Chondrocyte (in vitro differentiated cells): ENCODE measurements at regions not wholly inside any gene's neighbourhood (a gene's known extent, or its start where the extent isn't known, plus 50 kb on each side); places are given as distances from the start of the nearest gene placed in this dataset.

Experiments used
- DNase-seq: peaks from one replicate; pipeline ENCODE4 v3.0.0; 2021; ENCODE audit warnings: mixed read lengths, low spot score
- H3K27ac Mint-ChIP-seq: one replicate; pipeline ENCODE4 v1.8.0; 2021; ENCODE audit warnings: mild to moderate bottlenecking, moderate library complexity, mixed read lengths; ENCODE audit not compliant: unreplicated experiment
- H3K27me3 Mint-ChIP-seq: 2 replicates; pipeline ENCODE4 v1.8.0; 2021; ENCODE audit warnings: low read depth, mixed read lengths
- H3K36me3 Mint-ChIP-seq: 2 replicates; pipeline ENCODE4 v1.8.0; 2021; ENCODE audit warnings: low read depth, mixed read lengths
- H3K4me1 Mint-ChIP-seq: 2 replicates; pipeline ENCODE4 v1.8.0; 2021; ENCODE audit warnings: low read depth, mild to moderate bottlenecking, mixed read lengths
- H3K4me3 Mint-ChIP-seq: one replicate; pipeline ENCODE4 v1.8.0; 2021; ENCODE audit warnings: mild to moderate bottlenecking, moderate library complexity, mixed read lengths; ENCODE audit not compliant: unreplicated experiment
- H3K9me3 Mint-ChIP-seq: 2 replicates; pipeline ENCODE4 v1.8.0; 2021; ENCODE audit warnings: low read depth, mixed read lengths
- CTCF ChIP-seq: fragments of 200-600 bp; sonication (generic); IDR thresholded peaks from 2 replicates; pipeline ENCODE4 v1.5.0; 2021; ENCODE audit warnings: antibody characterized with exemption, mild to moderate bottlenecking, moderate library complexity

GRCh38 chr11:24084956-24085355 is 411.9 kb upstream of the LUZP2 start:
- no peaks in the 10 kb centered on the region for H3K36me3 Mint-ChIP-seq
- TF ChIP-seq CTCF: no peak
- no peak overlapping the region for H3K4me3 Mint-ChIP-seq
- H3K9me3 Mint-ChIP-seq: no peaks in the 10 kb centered on the region
- H3K27ac Mint-ChIP-seq: no peak overlapping the region
- H3K4me1 Mint-ChIP-seq: peaks cover 11% of the 10 kb centered on the region
- H3K27me3 Mint-ChIP-seq: no peaks in the 10 kb centered on the region
- DNase-seq: no peak

DNA sequence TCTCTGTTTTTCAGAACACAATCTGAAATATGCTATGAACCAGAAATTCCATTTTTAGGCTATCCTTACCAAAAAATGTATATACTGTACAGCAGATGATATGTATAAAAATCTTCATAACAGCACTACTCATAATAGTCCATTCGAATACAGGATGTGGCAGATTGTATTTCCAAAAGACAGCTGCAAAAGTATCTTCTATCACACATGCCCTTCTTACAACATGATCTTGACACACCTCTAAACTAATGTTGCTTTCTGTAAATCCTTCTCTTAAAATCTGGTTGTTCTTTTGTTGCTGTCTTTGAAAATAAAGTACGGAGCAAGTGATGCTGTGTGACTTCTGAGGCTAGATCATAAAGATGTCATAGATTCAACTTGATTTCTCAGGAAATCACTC is 409.9 kb upstream of the LUZP2 start:
- Mint-ChIP-seq H3K27me3 (no peaks in the 10 kb centered on the region), H3K9me3 (no peaks in the 10 kb centered on the region), H3K4me3 (no peak overlapping the region), H3K27ac (no peak overlapping the region), H3K4me1 (peaks cover 4% of the 10 kb centered on the region), H3K36me3 (no peaks in the 10 kb centered on the region)
- no peak for TF ChIP-seq CTCF
- no peak for DNase-seq

DNA sequence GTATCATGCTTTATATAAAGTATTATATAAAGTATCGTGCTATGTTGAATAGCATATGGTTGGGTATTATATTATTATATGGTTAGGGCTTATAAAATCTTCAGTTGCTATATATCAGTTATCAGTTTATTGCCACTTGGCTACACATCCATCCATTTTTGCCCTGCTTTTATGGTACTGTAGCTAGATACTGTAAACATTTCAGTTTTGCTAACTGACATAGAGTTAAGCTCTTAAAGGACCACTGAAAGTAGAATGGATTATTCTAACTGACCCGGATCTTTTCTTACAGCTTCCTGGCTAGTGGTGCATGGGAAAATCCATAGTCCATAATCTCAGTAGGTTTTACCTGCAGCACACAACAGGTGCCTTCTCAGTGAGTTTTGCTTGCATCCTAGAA is 405.3 kb upstream of the LUZP2 start:
- TF ChIP-seq CTCF: no peak
- H3K36me3 Mint-ChIP-seq: no peaks in the 10 kb centered on the region
- DNase-seq: no peak
- H3K4me1 Mint-ChIP-seq: no peaks in the 10 kb centered on the region
- H3K27ac Mint-ChIP-seq: no peak overlapping the region
- no peak overlapping the region for H3K4me3 Mint-ChIP-seq
- peaks cover under 1% of the 10 kb centered on the region for H3K9me3 Mint-ChIP-seq
- no peaks in the 10 kb centered on the region for H3K27me3 Mint-ChIP-seq

- H3K27me3 Mint-ChIP-seq: no peaks in the 10 kb centered on the region
- no peak overlapping the region for H3K4me3 Mint-ChIP-seq
- H3K27ac Mint-ChIP-seq: no peak overlapping the region
- H3K9me3 Mint-ChIP-seq: peaks cover 3% of the 10 kb centered on the region
- no peaks in the 10 kb centered on the region for H3K4me1 Mint-ChIP-seq
- no peak for DNase-seq
- H3K36me3 Mint-ChIP-seq: no peaks in the 10 kb centered on the region
- TF ChIP-seq CTCF: no peak
Measured at GRCh38 chr11:24093375-24093774, 403.5 kb upstream of the LUZP2 start.

DNA sequence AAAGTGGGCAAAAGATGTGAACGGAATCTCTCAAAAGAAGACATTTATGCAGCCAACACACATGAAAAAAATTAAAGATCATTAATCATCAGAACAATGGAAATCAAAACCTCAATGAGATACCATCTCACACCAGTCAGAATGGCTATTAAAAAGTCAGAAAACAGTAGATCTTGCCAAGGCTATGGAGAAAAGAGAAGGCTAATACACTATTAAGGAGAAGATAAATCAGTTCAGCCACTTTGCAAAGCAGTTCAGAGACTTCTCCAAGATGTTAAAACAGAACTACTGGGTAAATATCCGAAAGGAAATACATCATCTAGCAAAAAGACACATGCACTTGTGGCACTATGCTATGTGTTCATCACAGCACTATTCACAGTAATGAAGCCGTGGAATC is 388.2 kb upstream of the LUZP2 start:
- H3K27ac Mint-ChIP-seq: no peak overlapping the region
- no peak for TF ChIP-seq CTCF
- DNase-seq: no peak
- H3K4me3 Mint-ChIP-seq: no peak overlapping the region
- peaks cover 17% of the 10 kb centered on the region for H3K36me3 Mint-ChIP-seq
- peaks cover 5% of the 10 kb centered on the region for H3K4me1 Mint-ChIP-seq
- peaks cover 27% of the 10 kb centered on the region for H3K9me3 Mint-ChIP-seq
- H3K27me3 Mint-ChIP-seq: no peaks in the 10 kb centered on the region
